ENCODE measurements at regions not wholly inside any gene's neighbourhood (a gene's known extent, or its start where the extent isn't known, plus 50 kb on each side); places are given as distances from the start of the nearest gene placed in this dataset.
"Not testable (repeated sequence)": the region's sequence is repeated elsewhere in the genome, so short reads cannot be mapped to it uniquely, and the experiment has no call there.

GRCh38 chr18:78493490-78493889 lies 486.1 kb upstream of the SALL3 start:
- TF ChIP-seq CTCF (IDR thresholded peaks at IDR 0.05; ENCODE audit: poor library complexity, severe bottlenecking); EZH2 (IDR thresholded peaks at IDR 0.05; ENCODE audit: borderline replicate concordance, insufficient read depth, low read length, poor library complexity, severe bottlenecking); POLR2AphosphoS5 (IDR thresholded peaks at IDR 0.05); MXI1 (conservative IDR thresholded peaks at IDR 0.05; ENCODE audit: poor library complexity, severe bottlenecking): not testable (repeated sequence)
